Stimulated activated CD4-positive, alpha-beta T cell treated with anti-CD3 and anti-CD28 coated beads, Interleukin-4, amount 100 ng/mL, for 4 hours (primary cell): ENCODE measurements at regions not wholly inside any gene's neighbourhood (a gene's known extent, or its start where the extent isn't known, plus 50 kb on each side); places are given as distances from the start of the nearest gene placed in this dataset.

Experiments
- DNase-seq, 2 experiments: peaks; one replicate each; pipeline ENCODE4 v3.0.0-alpha.2; 2020

DNA sequence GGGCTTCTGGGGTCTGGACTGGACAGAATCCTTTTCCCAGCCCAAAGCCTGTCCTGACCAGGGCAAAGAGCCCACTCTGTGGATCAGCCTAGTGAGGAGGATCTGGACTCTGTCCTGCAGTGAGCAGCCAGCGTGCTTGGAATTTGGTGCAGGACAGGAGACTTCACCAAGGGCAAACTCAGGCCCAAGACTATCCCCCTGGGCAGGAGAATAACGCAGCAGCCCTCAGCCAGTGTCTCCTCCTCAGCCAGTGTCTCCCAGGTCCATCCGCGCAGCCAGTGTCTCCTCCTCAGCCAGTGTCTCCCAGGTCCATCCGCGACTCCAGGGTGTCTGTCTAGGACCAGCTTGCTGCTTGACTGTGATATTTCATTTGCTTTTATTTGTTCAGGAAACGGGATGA lies 1334.0 kb downstream of the TBC1D22A start:
- no peak for DNase-seq

DNA sequence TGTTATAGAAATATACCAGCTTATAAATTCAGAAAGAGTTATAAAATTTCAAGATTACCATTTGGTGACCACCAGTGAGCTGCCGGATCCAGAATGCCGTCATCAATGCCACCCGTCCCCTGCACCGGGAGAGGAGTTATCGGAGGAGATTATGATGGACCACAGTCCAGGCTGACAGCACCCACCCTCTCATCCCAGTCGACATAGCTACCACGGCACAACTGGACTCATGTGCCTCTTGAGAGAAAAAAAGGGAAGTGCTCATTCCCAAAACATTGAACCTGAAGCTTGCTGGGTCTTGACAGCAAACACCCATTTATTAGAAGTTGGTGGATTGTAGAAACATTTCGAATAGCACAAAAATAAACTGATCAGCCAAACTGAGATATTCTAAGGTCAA lies 1331.5 kb downstream of the TBC1D22A start:
- no peak for DNase-seq

DNA sequence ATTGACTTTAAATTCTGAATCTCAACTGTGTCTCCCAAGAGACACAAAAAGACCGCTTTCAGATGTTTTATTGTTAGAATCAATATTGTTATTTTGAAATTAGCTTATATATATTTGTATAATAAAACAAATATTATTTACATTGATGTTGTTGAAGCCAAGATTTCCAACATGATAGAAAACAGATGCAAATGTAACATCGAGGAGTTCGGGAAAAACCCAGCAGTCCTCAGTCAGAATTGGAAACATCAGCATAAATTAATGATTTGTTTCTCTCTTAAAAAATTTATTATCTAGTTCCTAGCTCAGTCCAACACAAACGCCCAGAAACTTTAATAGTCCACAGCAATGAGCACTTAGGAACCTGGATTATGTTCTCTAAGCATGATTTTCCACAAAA lies 1330.4 kb downstream of the TBC1D22A start:
- DNase-seq: no peak

DNA sequence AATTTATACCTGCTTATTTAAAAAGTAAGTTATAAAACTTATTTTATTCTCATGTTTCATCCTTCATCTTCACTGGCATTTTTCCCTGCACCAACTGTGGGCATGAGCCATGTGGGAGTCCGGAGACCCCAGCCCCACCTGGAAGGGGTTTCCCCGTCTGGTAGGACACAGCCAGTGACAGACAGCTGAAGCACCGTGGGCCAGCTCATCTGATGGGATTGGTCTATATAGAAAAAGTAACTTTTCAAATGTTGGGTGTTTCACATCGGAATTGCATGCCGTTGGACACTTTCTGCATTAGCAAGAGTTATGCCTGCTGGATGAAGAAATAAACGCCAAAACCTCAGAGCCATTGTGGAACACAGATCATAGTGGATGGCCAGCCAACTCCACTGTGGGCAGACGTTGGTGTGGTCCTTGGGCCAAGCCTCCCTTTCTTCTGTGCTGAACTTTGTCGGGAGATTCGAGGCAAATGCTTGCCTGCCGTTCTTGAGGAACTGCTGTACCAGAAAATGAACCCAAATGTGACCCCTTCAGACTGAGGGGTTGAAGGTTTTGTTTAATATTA lies 1329.3 kb downstream of the TBC1D22A start:
- no peak for DNase-seq

DNA sequence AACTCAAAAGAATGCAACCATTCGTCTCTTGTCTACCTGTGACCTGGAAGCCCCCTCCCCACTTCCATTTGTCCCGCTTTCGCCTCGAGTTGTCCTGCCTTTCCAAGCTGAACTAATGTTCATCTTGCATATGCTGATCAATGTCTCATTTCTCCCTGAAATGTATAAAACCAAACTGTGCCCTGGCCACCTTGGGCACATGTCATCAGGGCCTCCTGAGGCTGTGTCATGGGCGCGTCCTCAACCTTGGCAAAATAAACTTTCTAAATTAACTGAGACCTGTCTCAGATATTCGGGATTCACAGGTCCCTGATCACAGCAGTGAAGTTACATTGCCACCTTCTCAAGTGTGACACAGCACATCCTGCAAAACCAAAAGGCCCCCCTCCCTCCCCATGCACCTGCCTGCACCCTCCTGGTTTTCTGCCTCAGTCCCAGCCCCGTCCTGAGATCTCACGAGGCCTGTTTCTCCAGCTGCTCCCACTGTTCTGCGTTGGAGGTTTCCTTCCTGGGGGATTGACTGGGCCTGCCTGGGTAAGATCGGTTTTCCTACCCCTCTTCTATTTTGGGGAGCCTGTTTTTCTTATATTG lies 1328.7 kb downstream of the TBC1D22A start:
- no peak for DNase-seq

DNA sequence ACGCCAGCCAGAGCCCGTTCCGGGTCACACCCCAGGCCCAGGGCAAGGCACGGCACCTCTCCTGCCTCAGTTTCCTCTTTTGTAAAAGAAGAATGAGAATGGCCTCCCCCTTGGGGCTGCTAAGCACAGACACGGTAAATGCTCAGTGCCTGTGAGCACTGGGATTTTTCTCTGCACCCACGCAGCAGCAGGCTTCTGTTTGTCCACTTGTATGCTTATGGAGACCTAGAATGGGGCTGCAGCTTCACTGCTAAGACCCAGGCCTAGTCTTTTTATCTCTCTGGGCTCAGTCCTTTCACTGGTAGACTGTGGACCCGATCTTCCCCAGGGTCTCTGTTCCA lies 1327.9 kb downstream of the TBC1D22A start:
- DNase-seq: no peak

DNA sequence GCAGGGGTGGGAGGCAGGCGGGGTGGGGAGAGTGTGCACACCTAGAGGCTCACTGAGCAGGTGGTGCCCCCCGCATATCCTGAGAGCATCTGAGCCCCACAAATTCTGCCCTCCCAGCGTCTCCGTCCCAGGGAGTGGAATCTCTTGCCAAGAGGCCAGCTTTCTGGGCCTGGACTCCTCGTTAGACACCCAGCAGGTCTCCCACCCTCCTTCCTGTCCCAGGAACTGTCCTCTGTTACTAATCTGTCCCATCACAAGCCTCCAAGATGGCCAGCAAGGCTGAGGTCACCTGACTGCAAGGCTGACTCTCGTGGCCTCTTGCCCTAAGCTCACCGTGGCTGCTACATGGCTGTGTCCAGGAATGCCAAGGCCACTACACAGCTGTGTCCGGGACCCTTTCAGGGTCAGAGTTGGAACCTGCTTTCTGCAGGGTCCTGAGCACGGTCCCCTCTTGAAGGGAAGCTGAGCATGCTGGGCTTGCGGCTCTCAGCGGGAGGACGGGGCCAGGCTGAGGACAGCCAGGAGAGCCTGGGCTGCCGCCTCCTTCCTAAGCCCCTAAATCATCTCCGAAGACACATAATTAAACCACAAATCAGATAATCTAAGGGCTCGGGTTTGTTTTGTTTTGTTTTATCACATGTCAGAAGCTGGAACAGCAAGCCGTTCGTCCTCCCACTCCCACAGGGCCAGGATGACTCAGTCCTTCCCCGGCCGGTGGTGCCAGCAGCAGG lies 1327.3 kb downstream of the TBC1D22A start:
- DNase-seq: no peak

DNA sequence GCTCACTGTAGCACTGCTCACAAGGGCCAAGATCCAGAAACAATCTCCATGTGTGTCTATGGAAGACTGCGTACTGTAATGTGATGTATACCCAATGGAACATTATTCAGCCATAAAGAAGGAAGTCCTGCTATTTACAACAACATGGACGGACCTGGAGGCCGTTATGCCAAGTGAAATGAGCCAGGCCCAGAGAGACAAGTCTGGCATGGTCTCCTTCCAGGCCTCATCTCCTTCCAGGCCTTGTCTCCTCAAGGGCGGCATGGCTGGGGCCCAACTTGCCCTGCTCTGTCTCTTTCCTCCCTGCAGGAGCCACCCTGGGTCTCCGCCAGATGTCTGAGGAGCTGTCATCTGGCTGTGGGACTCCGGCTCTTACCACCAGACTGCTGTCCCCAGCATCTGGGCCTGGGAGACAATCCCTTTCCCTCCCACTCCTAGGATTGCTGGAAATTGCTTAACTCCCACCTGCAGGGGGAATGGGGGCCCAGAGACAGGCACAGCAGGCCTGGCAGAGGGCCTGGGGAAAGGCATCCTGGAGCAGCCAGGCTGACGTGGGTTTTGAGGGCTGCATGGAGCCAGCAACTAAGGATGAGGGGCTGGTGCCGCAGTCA lies 1326.6 kb downstream of the TBC1D22A start:
- DNase-seq: no peak

DNA sequence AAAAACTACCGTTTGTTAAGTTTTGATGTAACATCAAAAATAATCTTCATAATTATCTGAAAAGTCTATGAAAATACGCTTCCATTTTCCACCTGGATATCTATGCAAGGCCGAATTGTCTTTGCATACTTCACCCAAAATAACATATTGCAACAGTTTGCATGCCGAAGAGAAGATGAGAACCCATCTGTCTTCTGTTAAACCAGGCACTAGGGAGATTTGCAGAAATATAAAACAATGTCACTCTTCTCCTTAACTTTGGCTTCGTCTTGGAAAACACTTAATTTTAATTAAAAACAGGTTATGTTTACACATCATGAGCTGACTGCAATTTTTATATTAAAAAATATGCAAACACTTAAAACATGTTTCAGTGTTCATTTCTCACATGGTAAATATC lies 1325.8 kb downstream of the TBC1D22A start:
- no peak for DNase-seq

DNA sequence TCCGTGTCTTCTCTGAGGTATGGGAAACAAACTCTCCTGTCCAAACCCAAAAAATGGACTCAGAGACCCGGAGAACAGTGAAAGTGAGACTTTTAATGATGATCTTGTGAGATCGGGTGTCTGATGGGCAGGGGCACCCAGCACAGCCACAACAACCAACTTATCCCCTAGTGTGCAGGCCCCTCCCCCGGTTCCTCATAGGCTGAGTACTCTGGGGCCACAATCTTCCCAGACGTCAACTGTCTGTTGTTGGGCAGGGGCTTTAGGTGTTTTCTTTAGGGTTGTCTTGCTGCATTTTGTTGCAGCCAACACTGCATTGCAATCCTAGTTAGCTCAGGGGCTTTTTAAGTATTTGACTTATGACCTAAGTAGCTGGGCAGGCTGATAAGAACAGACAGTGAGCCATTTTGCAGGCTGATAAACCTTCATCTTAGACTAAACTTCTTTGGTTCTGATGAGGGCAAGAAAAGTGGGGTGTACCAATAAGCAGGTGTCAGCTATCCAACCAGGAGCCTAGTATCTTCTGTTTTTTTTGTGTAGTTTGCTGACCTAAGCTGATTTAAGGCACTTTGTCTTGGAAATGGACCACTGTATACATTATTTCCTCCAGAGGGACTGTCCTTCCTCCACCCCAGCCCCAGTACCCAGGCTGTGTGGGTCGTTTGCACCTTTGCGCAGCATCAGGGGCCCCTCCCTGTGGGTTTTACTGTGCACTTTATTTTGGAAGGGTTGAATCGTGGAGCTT lies 1323.6 kb downstream of the TBC1D22A start:
- DNase-seq: no peak

DNA sequence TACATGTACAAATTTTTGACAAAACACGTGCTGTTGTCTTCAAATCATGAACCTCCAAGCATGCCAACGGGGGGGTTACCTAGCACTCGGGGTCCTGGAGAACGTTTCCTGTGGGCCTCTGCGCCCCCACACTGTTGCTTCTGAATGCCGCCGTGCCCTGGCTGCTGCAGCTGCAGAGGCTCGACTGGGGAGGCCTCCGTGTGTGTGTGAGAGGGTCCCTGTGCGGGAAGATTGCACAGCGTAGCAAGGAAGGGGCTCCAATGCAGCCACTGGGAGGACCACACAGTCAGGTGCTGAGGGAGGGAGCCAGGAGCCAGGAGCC lies 1322.2 kb downstream of the TBC1D22A start:
- no peak for DNase-seq

DNA sequence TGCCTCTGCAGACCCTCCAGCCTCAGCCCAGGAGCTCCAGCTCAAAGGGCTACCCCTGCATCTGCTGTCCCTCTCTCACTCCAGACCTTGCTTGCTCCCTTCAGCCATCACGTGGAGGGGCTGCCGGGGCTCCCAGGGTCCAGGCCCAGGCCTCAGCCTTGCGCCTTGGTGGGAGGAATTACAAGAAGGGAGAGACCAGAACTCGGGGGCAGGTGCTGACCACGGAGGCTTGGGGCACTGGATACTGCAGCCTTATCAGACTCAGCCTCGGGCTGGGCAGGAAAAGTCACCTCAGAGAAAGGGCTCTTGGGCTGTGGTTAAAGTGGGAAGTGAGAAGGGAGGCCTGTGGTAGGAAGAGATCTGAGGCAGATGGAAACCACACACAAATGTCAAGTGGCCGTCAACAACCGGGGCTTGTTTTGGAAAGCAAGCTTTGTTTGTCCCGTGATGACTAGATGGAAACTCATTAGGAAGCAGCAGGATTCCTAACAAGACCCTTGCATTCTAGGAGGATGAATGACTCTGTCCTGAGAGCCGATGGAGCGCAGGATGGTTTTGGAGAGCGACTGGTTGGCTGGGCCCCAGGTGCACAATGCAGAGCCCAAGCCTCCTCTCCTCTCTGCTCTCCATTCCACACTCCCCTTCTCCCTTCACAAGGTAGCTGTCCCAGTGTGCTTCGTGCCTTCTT lies 1321.7 kb downstream of the TBC1D22A start:
- no peak for DNase-seq

DNA sequence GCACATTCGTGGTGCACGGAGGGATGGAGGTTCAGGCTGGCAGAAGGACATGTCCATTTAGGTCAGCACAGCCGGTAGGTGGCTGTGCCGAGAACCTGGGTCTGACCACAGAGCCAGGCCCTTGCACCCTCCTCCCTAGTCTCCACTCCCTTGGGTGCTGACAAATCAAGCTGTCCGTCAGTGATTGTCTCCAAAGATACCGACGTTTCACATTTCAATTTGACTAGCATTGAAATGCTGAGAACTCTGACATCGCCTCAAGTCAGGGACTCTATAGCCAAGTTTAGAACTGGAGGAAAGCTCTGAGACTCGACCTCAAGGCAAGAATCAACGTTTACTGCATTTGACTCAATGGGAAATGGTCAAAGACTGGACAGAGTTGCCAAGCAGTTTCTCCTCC lies 1321.1 kb downstream of the TBC1D22A start:
- no peak for DNase-seq

DNA sequence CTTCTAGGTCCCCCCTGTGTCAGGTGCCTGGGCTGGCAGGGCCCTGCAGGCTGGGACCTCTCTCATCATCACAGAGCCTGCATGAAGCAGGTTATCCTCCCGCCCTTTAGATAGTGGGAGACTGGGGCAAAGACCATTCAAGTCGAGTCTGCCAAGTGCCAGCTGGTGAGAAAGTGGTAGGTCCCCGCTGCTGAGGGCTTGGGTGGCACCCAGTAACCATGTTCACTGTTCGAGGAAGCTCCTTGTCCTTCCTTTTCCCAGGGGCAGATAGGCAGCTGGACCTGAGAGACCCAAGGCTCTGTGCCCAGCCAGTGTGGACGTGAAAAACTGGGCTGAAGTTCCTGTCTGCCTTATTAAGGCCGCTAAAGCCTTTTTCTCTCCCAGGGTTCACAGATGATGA lies 1319.8 kb downstream of the TBC1D22A start:
- no peak for DNase-seq

DNA sequence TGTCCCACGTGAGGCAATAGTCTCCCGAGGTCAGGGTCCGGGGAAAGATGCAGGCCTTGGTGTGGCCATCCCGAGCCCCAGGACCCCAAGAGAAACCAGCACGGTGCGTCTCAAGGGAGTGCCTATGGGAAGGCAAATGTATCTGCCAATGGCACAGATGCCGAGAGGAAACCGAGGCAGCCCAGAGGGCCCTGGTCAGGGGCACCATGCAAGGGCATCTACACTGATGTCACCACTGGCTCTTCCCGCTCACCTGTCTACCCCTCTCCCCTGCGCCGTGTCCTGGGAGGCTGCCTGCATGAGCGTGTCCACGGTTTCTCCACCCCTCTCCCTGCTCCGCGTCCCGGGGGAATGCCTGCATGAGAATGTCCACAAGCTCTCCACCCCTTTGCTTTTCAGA lies 1318.8 kb downstream of the TBC1D22A start:
- no peak for DNase-seq

DNA sequence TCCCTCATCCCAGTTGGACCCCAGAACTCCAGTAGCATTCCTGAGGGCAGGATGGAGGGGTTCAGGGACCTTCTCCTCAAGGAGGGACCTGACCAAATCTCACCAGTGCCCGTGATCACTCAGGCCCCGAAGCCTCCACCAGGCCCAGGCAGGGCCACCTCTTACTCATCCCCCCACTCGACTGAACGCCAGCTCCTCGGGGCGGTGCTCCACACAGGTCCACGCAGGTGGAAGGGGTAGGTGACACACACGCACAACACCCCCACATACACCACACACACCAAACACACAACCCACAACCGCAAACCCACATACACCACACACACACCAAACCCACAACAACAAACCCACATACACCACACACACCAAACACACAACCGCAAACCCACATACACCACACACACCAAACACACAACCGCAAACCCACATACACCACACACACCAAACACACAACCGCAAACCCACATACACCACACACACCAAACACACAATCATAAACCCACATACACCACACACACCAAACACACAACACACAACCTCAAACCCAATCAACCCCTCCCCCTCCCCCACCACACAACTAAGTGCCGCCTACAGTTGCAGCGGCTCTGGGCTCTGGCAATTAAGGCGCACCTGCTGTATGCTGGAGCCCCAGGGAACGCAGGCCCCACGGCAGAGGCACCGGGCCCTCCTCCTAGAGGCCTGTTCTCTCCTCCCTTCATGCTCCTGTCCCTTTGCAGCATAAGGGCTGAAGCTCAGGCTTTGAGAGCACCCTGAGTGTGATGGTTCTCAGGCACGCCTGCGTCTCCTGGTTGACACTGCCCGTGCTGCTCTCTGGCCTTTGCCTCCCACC lies 1318.1 kb downstream of the TBC1D22A start:
- no peak for DNase-seq

DNA sequence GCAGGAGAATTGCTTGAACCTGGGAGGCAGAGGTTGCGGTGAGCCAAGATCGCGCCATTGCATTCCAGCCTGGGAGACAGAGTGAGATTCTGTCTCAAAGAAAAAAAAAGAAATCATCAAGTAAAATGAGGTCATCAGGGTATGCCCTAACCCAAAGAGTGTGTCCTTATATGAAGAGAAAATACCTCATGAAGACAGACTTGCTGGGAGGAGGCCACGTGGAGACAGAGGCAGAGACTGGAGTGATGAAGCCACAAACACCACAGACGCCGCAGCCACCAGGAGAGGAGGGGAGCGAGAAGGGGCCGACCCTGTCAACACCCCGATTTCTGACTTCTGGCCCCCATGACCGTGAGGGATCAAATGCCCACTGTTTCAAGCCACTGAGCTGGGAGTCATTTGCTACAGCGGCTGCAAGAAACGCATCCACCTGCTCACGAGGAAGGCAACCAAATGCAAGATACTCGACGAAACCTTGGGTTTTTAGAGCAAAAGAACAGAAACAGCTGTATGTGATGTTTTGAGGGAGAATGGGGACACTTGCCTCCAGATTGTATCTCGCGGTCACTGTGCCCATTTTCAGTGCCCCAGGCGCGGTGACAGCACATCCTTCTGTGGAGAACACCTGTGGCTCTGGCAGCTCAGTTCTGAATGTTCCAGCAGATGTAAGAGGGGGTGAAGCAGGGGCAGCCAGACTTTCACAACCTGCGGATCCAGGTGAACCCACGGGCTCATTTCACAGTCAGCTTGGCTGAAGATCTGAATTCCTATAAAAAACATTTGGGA lies 1317.2 kb downstream of the TBC1D22A start:
- no peak for DNase-seq

DNA sequence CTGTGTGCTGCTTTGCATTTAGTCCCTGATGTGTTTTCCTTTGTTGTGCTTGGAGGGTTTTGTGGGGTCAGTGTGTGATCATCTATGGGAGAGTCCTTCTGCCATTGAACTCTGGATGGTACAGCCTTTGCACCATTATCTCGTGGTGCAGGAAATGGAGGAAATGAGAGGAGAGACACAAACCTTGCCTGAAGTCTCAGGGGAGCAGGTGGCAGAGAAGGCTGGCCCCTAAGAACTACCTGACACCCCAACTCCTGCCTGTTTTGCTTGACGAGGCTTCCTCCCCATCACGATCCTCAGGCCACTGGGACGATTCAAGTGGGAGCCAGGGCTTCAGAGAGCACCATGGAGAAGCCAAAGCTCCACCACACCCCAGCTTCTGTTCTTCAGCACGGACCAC lies 1316.4 kb downstream of the TBC1D22A start:
- no peak for DNase-seq

DNA sequence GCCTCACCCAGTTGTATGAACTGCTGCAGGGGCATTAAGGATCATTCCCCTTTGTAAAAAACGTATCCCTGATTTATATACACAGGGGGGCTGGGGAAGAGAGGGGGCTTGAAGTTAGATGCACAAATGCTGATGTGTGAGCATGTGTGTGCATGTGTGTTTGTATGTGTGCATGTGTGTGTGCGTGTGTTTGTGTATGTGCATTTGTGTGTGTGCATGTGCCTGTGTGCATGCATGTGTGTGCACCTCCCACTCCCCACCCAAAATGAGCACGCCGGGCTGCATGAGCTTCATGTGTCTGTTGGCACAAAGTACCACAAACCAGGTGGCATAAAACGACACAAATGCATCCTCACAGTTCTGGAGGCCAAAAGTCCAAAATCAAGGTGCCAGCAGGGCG lies 1315.2 kb downstream of the TBC1D22A start:
- DNase-seq: no peak

DNA sequence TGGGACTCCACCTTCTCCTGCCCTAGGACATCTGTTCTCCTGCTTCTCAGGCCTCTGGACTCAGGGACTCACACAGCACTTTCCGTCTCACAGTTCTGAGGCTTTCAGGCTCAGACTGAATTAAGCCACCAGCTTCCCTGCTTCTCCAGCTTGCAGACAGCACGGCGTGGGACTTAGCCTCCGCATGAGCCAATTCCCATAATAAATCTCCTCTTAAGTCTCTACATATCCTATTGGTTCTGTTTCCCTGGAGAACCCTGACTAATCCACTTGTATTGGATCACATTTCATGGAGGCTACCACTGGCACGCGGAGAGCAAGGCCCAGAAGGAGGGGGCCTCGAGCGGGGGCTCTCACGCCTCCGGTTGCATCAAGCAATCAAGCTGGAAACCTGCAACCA lies 1313.6 kb downstream of the TBC1D22A start:
- DNase-seq: no peak

DNA sequence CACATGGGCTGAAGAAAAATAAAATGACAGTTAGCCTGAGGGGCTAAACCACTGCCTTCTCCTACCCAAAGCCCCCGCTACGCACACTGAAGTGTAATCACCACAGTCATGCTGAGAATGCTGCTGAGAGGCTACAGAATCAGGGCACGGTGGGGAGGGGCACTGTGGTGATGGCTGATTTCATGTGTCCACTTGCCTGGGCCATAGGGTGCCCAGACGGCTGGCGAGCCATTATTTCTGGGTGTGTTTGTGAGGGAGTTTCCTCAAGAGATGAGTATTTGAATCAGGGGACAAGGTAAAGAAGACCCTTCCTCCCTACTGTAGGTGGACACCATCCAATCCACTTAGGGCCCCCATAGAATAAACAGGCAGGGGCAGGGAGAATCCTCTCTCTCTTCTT lies 1313.2 kb downstream of the TBC1D22A start:
- DNase-seq: no peak
